ENCODE measurements at regions not wholly inside any gene's neighbourhood (a gene's known extent, or its start where the extent isn't known, plus 50 kb on each side); places are given as distances from the start of the nearest gene placed in this dataset.

- no peak overlapping the region for H2AFZ ChIP-seq (ENCODE audit: low read length)
- no peaks in the 10 kb centered on the region for H3K27me3 ChIP-seq (ENCODE audit: insufficient read depth, low read length)
- no peak overlapping the region for H3K4me3 ChIP-seq (ENCODE audit: low read depth, low read length, poor library complexity, severe bottlenecking)
- no peak overlapping the region for H3K4me2 ChIP-seq (ENCODE audit: low read length)
- no peaks in the 10 kb centered on the region for H3K36me3 ChIP-seq (ENCODE audit: insufficient read depth, low read length)
- H3K27ac ChIP-seq (ENCODE audit: low read depth, low read length, poor library complexity, severe bottlenecking): no peak overlapping the region
- no peaks in the 10 kb centered on the region for H3K79me2 ChIP-seq (ENCODE audit: insufficient read depth, low read length)
- H3K9me2 ChIP-seq (ENCODE audit: low read depth, low read length): no peaks in the 10 kb centered on the region
- TF ChIP-seq EZH2 (IDR thresholded peaks at IDR 0.05; ENCODE audit: borderline replicate concordance, low read length) (no peak), CTCF (IDR thresholded peaks at IDR 0.05; ENCODE audit: low read length) (no peak)
- H3F3A ChIP-seq (ENCODE audit: insufficient read depth, low read length): no peaks in the 10 kb centered on the region
- H3K9ac ChIP-seq (ENCODE audit: low read length): no peak overlapping the region
- no peaks in the 10 kb centered on the region for H3K9me3 ChIP-seq (ENCODE audit: low read length)
- H4K20me1 ChIP-seq (ENCODE audit: insufficient read depth, low read length): no peaks in the 10 kb centered on the region
- no peaks in the 10 kb centered on the region for H3K4me1 ChIP-seq (ENCODE audit: insufficient read depth, low read length, severe bottlenecking)
These were observed 283.9 kb upstream of the TUT7 start for GRCh38 chr9:86638109-86638508.

GRCh38 chr9:86637515-86637914, 283.3 kb upstream of the TUT7 start:
- H2AFZ ChIP-seq (ENCODE audit: low read length): no peak overlapping the region
- TF ChIP-seq CTCF (IDR thresholded peaks at IDR 0.05; ENCODE audit: low read length): peak; percentile 72
- no peak for TF ChIP-seq EZH2 (IDR thresholded peaks at IDR 0.05; ENCODE audit: borderline replicate concordance, low read length)

GRCh38 chr9:86636519-86636918, 282.3 kb upstream of the TUT7 start:
- Histone ChIP-seq H3K4me3 (ENCODE audit: low read depth, low read length, poor library complexity, severe bottlenecking) (no peak overlapping the region), H3K36me3 (ENCODE audit: insufficient read depth, low read length) (no peaks in the 10 kb centered on the region), H2AFZ (ENCODE audit: low read length) (no peak overlapping the region), H3K9me2 (ENCODE audit: low read depth, low read length) (no peaks in the 10 kb centered on the region), H4K20me1 (ENCODE audit: insufficient read depth, low read length) (no peaks in the 10 kb centered on the region), H3K4me2 (ENCODE audit: low read length) (no peak overlapping the region), H3K4me1 (ENCODE audit: insufficient read depth, low read length, severe bottlenecking) (no peaks in the 10 kb centered on the region), H3K79me2 (ENCODE audit: insufficient read depth, low read length) (no peaks in the 10 kb centered on the region), H3F3A (ENCODE audit: insufficient read depth, low read length) (no peaks in the 10 kb centered on the region), H3K27ac (ENCODE audit: low read depth, low read length, poor library complexity, severe bottlenecking) (no peak overlapping the region), H3K9ac (ENCODE audit: low read length) (no peak overlapping the region), H3K27me3 (ENCODE audit: insufficient read depth, low read length) (no peaks in the 10 kb centered on the region), H3K9me3 (ENCODE audit: low read length) (no peaks in the 10 kb centered on the region)
- TF ChIP-seq CTCF (IDR thresholded peaks at IDR 0.05; ENCODE audit: low read length): no peak
- TF ChIP-seq EZH2 (IDR thresholded peaks at IDR 0.05; ENCODE audit: borderline replicate concordance, low read length): no peak

More at GRCh38 chr9:86637515-86637914, 283.3 kb upstream of the TUT7 start:
- H4K20me1 ChIP-seq (ENCODE audit: insufficient read depth, low read length): no peaks in the 10 kb centered on the region
- no peaks in the 10 kb centered on the region for H3K79me2 ChIP-seq (ENCODE audit: insufficient read depth, low read length)
- no peaks in the 10 kb centered on the region for H3K27me3 ChIP-seq (ENCODE audit: insufficient read depth, low read length)
- no peaks in the 10 kb centered on the region for H3K9me2 ChIP-seq (ENCODE audit: low read depth, low read length)
- no peaks in the 10 kb centered on the region for H3F3A ChIP-seq (ENCODE audit: insufficient read depth, low read length)
- no peak overlapping the region for H3K4me2 ChIP-seq (ENCODE audit: low read length)
- H3K36me3 ChIP-seq (ENCODE audit: insufficient read depth, low read length): no peaks in the 10 kb centered on the region
- no peaks in the 10 kb centered on the region for H3K9me3 ChIP-seq (ENCODE audit: low read length)
- H3K9ac ChIP-seq (ENCODE audit: low read length): no peak overlapping the region
- no peak overlapping the region for H3K27ac ChIP-seq (ENCODE audit: low read depth, low read length, poor library complexity, severe bottlenecking)
- no peaks in the 10 kb centered on the region for H3K4me1 ChIP-seq (ENCODE audit: insufficient read depth, low read length, severe bottlenecking)
- no peak overlapping the region for H3K4me3 ChIP-seq (ENCODE audit: low read depth, low read length, poor library complexity, severe bottlenecking)

Measured in OCI-LY1 (cell line).